ENCODE measurements at regions not wholly inside any gene's neighbourhood (a gene's known extent, or its start where the extent isn't known, plus 50 kb on each side); places are given as distances from the start of the nearest gene placed in this dataset.
"Not testable (repeated sequence)": the region's sequence is repeated elsewhere in the genome, so short reads cannot be mapped to it uniquely, and the experiment has no call there.

DNA sequence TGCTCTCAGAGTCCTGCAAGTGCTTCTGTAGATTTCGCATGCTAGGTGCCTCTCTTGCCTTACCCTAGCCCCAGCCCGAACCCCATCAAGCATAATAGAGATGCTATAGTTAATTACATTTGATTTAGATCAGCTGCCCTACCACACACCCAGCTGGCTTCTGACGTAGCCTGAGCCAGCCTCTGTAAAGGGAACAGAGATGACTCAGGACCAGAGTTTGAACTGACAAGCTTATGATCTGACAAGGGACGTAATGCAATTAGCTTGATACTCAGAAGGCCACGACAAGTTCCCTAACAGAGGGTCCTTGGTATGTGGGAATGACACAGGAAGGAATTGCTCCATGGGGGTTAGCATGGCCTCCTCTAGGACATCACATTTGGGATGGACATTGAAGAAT is 126.6 kb downstream of the LRATD1 start:
- no peaks in the 10 kb centered on the region for H3K4me1 Mint-ChIP-seq
- ATAC-seq (no peak), DNase-seq (no peak)
- no peaks in the 10 kb centered on the region for H3K36me3 Mint-ChIP-seq
- POLR2A ChIA-PET, result no interaction called here
- peaks cover 0 to 2% (median 0%) of the 10 kb centered on the region in 5 donors for H3K27me3 Mint-ChIP-seq
- H3K27ac Mint-ChIP-seq, result no peak overlapping the region
- H3K9me3 Mint-ChIP-seq, result peaks cover 0 to 2% (median 0%) of the 10 kb centered on the region in 9 donors
- no peak overlapping the region for H3K4me3 Mint-ChIP-seq

DNA sequence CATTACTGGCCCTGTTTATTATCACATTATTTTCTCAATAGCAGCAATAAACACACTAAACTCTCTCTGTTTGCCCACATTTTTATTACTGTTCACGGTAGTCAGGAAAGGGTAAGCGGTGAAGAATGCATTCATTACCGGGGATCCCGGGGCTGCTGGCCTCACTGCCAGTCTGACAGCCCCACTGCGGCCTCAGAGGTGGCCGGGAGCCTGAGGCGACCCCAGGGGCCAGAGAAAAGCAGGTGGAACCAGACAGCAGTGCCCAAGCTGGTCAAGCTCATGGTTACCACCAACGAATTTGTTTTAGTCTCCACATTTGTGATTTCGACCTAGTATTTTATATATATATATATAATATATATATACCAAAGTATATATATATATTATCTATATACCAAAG is 127.7 kb downstream of the LRATD1 start:
- ATAC-seq (no peak), DNase-seq (no peak)
- no peak overlapping the region for H3K4me3 Mint-ChIP-seq
- no peaks in the 10 kb centered on the region for H3K4me1 Mint-ChIP-seq
- H3K9me3 Mint-ChIP-seq, result peaks cover 0 to 3% (median 0%) of the 10 kb centered on the region in 9 donors
- POLR2A ChIA-PET, result no interaction called here
- peaks cover 0 to 2% (median 0%) of the 10 kb centered on the region in 5 donors for H3K27me3 Mint-ChIP-seq
- H3K27ac Mint-ChIP-seq, result no peak overlapping the region
- no peaks in the 10 kb centered on the region for H3K36me3 Mint-ChIP-seq

DNA sequence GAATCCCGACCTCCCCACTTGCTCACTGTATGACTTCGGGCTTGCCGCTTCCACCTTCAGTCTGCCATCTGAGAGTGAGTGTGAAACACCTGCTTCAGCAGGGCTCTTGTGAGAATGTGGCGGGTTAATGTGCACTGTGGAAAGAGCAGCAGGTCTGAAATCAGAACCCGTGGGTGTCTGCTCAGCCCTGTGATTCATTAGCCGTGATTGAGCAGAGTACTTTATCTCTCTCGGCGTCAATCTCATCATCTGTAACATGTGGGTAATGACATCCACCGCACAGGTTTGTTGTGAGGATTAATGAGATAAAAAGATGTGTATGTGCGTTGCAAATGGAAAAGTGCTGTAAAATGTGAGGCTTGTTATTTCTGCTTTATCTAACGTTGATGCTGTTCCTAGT is 128.6 kb downstream of the LRATD1 start:
- no peak for ATAC-seq
- Mint-ChIP-seq H3K27me3 (peaks cover 0 to 2% (median 0%) of the 10 kb centered on the region in 5 donors), H3K4me3 (no peak overlapping the region), H3K4me1 (no peaks in the 10 kb centered on the region), H3K36me3 (no peaks in the 10 kb centered on the region), H3K27ac (no peak overlapping the region), H3K9me3 (peaks cover 0 to 3% (median 0%) of the 10 kb centered on the region in 9 donors)
- DNase-seq, result no peak
- POLR2A ChIA-PET, result no interaction called here

DNA sequence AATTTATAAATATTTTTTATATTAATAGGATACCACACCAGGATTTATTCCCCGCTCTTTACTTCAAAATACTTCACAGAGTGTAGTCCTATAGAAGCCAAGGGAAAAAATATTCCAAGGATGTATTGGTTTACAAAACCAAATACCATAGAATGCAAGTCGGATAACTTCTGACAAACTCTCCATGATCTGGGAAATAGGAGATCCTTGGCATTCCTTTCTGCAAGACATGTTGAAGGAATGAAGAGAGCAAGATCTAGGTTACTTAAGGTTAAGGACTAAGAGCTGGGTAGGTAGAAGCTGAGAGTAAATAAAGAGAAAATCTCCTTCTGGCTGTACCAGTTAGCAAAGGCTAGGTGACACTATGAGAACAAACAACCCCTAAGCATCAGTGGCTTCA is 141.2 kb downstream of the LRATD1 start:
- Mint-ChIP-seq H3K4me3 (no peak overlapping the region), H3K27me3 (peaks cover 0 to 18% (median 3%) of the 10 kb centered on the region in 5 donors), H3K27ac (no peak overlapping the region), H3K36me3 (no peaks in the 10 kb centered on the region), H3K9me3 (peaks cover 0 to 10% (median 0%) of the 10 kb centered on the region in 9 donors), H3K4me1 (no peaks in the 10 kb centered on the region)
- DNase-seq, result no peak
- POLR2A ChIA-PET, result no interaction called here
- ATAC-seq, result no peak

DNA sequence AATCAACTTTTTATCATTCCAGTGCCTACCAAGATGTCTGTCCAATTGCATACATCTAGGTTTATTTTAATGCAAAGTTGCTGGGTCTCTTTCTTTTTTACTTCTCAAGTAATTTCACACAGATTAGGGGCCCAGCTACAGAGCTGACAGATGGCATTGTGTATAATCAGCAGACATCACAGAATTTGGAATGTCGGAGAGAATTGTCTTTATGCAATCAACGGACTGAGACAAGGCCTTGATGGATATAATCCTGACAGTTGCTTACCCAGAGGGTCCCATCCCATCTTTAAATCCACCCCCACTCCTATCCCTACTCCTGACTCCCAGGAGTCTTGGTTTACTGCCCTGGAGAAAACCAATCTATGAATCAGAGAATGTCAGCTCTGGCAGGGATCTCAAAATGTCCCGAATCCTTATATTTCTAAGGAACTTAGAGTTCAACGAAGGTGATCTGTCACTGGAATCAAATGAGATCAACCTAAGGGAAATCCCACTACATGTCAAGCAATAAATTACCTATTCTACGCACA is 142.0 kb downstream of the LRATD1 start:
- no peak for DNase-seq
- Mint-ChIP-seq H3K9me3 (peaks cover 0 to 16% (median 3%) of the 10 kb centered on the region in 9 donors), H3K4me1 (no peaks in the 10 kb centered on the region), H3K27ac (no peak overlapping the region), H3K36me3 (no peaks in the 10 kb centered on the region), H3K4me3 (no peak overlapping the region), H3K27me3 (peaks cover 0 to 11% (median 3%) of the 10 kb centered on the region in 5 donors)
- POLR2A ChIA-PET, result no interaction called here
- ATAC-seq, result no peak

DNA sequence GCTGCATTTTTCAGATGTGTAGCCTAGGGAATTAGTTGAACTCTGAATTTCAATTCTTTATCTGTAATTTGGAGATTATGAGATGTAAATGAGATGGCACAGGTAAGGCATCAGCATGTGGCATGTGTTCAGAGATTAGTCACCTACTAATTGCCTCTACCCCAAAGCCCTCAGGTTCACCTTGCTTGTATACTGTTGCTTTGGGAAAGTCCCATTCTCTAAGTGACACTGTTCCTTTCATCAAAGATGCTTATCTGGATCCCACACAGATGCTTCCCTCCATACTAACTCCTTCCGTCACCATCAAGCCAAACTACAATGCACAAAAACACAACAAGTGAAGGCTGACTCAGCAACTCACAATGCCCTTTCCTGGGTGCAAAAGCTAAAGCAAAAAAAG is 143.7 kb downstream of the LRATD1 start:
- Mint-ChIP-seq H3K27me3 (peaks cover 0 to 4% (median 0%) of the 10 kb centered on the region in 5 donors), H3K4me1 (no peaks in the 10 kb centered on the region), H3K9me3 (peaks cover 0 to 21% (median 4%) of the 10 kb centered on the region in 9 donors), H3K27ac (no peak overlapping the region), H3K36me3 (no peaks in the 10 kb centered on the region), H3K4me3 (no peak overlapping the region)
- POLR2A ChIA-PET, result no interaction called here
- DNase-seq, result no peak
- ATAC-seq, result no peak

DNA sequence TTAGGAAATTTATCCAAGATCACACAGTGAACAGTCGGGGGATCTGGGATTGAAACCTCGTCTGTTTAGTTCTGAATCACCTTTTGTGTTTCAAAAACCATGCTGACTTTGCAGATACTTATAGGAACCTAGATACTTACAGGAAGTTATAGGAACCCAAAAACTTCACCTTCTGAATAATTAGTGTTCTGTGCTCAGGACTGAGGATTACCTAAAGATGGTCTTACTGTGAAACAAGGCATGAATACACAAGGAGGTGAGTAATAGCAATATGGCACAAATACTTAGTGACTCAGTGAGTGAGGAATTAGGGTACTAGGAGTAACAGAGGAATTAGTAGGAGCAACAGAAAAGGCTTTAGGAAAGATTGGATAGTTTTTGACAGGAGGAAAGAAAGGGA is 145.5 kb downstream of the LRATD1 start:
- H3K4me1 Mint-ChIP-seq, result no peaks in the 10 kb centered on the region
- H3K27me3 Mint-ChIP-seq, result peaks cover 0 to 4% (median 0%) of the 10 kb centered on the region in 5 donors
- no peak for DNase-seq
- ATAC-seq, result no peak
- POLR2A ChIA-PET, result no interaction called here
- peaks cover 8 to 36% (median 16%) of the 10 kb centered on the region in 9 donors for H3K9me3 Mint-ChIP-seq
- H3K4me3 Mint-ChIP-seq, result no peak overlapping the region
- no peak overlapping the region for H3K27ac Mint-ChIP-seq
- H3K36me3 Mint-ChIP-seq, result no peaks in the 10 kb centered on the region

DNA sequence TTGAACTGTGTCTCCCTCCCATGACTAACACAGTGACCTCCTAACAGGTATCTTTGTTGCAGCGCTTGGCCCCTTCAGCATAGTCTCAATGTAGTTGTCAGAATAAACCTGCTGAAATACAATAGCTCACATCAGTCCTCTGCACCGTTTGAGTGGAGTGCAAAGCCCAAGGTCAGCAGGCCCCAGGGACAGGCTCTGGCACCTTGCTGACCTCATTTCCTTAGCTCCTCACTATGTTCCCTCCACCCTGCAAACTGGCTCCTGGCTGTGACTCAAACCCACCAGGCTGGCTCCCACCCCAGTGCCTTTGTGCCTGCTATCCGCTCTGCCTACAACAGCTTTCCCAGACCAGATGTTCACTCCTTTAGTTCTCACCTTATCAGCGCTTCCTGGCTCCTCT is 146.7 kb downstream of the LRATD1 start:
- H3K27ac Mint-ChIP-seq, result no peak overlapping the region
- POLR2A ChIA-PET, result no interaction called here
- H3K9me3 Mint-ChIP-seq, result peaks cover 8 to 36% (median 16%) of the 10 kb centered on the region in 9 donors
- no peak overlapping the region for H3K4me3 Mint-ChIP-seq
- ATAC-seq, result no peak
- no peaks in the 10 kb centered on the region for H3K4me1 Mint-ChIP-seq
- H3K27me3 Mint-ChIP-seq, result peaks cover 0 to 4% (median 0%) of the 10 kb centered on the region in 5 donors
- no peaks in the 10 kb centered on the region for H3K36me3 Mint-ChIP-seq
- no peak for DNase-seq

DNA sequence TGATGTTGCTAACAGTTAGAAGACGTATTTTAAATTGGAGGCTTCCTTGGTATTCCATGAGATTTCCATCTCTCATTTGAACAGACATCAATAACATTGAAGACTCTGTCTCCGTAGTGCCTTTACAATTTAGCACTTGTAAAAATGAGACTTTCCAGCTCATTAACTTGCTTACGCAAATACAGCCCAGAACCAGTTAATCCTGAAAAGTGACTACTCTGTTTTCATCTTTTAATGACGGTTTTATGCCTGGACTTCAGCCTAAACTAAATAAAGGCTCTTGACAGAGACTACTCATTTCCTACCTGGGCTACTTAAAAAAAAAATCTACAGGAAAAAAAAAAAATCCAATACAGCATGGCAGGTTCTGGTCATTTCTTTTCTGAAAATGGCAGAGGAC is 148.6 kb downstream of the LRATD1 start:
- H3K4me1 Mint-ChIP-seq, result no peaks in the 10 kb centered on the region
- H3K9me3 Mint-ChIP-seq, result peaks cover 8 to 38% (median 20%) of the 10 kb centered on the region in 9 donors
- no peak for ATAC-seq
- H3K27ac Mint-ChIP-seq, result no peak overlapping the region
- no peak for DNase-seq
- no peak overlapping the region for H3K4me3 Mint-ChIP-seq
- peaks cover 0 to 4% (median 0%) of the 10 kb centered on the region in 5 donors for H3K27me3 Mint-ChIP-seq
- H3K36me3 Mint-ChIP-seq, result no peaks in the 10 kb centered on the region
- POLR2A ChIA-PET, result no interaction called here

DNA sequence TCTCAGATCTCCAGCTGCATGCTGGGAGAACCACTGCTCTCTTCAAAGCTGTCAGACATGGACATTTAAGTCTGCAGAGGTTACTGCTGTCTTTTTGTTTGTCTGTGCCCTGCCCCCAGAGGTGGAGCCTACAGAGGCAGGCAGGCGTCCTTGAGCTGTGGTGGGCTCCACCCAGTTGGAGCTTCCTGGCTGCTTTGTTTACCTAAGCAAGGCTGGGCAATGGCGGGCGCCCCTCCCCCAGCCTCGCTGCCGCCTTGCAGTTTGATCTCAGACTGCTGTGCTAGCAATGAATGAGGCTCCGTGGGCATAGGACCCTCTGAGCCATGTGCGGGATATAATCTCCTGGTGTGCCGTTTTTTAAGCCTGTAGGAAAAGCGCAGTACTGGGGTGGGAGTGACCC is 156.3 kb downstream of the LRATD1 start:
- DNase-seq, result not testable (repeated sequence)

DNA sequence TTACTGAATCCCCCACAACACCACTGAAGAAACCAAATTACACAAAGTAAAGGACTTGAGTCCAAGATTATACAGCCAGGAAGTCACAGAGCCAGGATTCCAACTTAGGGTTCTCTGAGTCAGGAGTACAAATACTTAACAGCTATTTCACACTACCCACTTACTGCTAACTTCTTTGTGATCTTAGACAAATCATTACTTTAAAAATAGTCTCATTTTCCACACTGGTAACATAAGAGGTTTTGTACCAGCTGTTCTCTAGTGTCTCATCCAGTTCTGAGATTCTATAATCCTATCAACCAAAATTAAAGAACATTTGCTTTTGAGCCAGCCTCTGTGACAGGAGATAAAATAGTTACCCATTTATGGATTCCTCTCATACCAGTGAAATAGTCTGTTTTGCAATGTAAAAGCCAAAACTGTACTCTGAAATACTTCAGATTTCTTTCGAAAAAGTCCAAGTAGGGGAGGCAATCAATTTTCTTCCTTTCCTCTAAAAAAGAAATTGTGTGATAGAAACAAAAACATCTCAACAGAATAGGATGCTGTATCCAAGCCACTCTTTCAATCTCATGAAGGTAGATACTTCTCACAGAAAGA is 157.6 kb downstream of the LRATD1 start:
- peaks cover 0 to 51% (median 27%) of the 10 kb centered on the region in 9 donors for H3K9me3 Mint-ChIP-seq
- no peak overlapping the region for H3K4me3 Mint-ChIP-seq
- POLR2A ChIA-PET, result no interaction called here
- no peaks in the 10 kb centered on the region for H3K27me3 Mint-ChIP-seq
- DNase-seq, result no peak
- no peak overlapping the region for H3K27ac Mint-ChIP-seq
- ATAC-seq, result no peak
- no peaks in the 10 kb centered on the region for H3K4me1 Mint-ChIP-seq
- H3K36me3 Mint-ChIP-seq, result peaks cover 0 to 8% (median 0%) of the 10 kb centered on the region in 3 donors

More for the DNA sequence above, 156.3 kb downstream of the LRATD1 start:
- H3K9me3 Mint-ChIP-seq, result peaks cover 0 to 57% (median 27%) of the 10 kb centered on the region in 9 donors
- POLR2A ChIA-PET, H3K27me3 Mint-ChIP-seq, H3K4me1 Mint-ChIP-seq, ATAC-seq, H3K36me3 Mint-ChIP-seq, H3K27ac Mint-ChIP-seq, H3K4me3 Mint-ChIP-seq: not testable (repeated sequence)

DNA sequence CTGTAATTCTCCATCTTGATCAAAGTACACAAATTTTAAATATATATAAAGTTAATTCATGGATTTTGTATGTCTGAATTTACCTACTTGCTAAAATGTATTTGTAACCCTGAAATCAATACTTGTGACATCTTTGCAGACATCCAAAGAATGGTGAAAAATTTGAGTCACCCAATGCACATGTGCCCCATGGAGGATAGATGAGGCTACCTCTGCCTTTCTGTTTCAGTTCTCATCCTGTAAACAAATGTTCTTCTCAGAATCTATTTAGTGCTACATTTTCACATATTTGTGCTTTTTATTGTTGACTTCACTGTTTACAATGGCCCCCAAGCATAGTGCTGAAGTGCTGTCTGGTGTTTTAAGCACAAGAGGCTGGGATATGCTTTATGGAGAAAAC is 171.5 kb downstream of the LRATD1 start:
- peaks cover 0 to 2% (median 0%) of the 10 kb centered on the region in 5 donors for H3K27me3 Mint-ChIP-seq
- H3K4me1 Mint-ChIP-seq, result no peaks in the 10 kb centered on the region
- H3K4me3 Mint-ChIP-seq, result no peak overlapping the region
- DNase-seq, result no peak
- no peak overlapping the region for H3K27ac Mint-ChIP-seq
- H3K36me3 Mint-ChIP-seq, result no peaks in the 10 kb centered on the region
- peaks cover 6 to 26% (median 15%) of the 10 kb centered on the region in 9 donors for H3K9me3 Mint-ChIP-seq
- POLR2A ChIA-PET, result no interaction called here
- no peak for ATAC-seq

DNA sequence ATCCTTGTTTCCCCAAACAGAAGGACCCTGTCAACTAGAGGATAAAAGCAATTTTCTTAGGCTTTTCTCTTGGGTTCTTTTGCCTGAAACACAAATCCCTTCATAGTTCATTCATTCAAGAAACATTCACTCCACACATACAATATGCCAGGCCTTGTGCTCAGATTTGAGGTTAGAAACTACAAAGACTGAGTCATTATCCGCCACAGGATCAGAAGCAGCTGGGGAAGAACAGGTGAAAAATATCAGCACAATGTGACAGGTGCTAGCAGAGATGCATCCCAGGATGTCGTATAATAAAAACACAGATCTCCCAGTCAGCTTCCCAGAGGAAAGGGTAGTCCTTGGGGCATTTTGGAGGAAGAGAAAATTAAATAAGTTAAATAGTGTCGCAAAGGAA is 172.4 kb downstream of the LRATD1 start:
- H3K36me3 Mint-ChIP-seq, result no peaks in the 10 kb centered on the region

DNA sequence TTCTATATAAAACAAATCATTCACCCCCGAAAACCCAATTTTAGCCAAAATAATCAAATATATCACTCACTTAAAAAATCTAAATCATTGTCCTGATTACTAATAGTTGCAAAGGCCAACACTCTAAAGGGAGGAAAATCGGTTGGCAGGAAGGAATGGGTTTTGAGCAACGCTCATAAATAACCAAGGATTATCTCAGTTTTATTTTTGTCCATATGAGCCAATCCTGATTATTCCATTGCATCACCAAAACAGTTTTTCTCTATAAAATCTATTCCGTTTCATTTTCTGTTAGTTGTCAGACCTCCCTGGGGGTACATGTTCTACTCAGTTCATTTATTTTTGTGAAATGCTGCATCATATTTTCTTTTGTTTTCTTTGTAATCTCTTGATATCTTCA is 174.1 kb downstream of the LRATD1 start:
- Mint-ChIP-seq H3K27ac (no peak overlapping the region), H3K36me3 (no peaks in the 10 kb centered on the region), H3K9me3 (peaks cover 0 to 14% (median 6%) of the 10 kb centered on the region in 9 donors), H3K4me3 (no peak overlapping the region), H3K27me3 (peaks cover 0 to 2% (median 0%) of the 10 kb centered on the region in 5 donors), H3K4me1 (no peaks in the 10 kb centered on the region)
- DNase-seq (no peak), ATAC-seq (no peak)
- POLR2A ChIA-PET, result no interaction called here

More for the DNA sequence above, 172.4 kb downstream of the LRATD1 start:
- ATAC-seq, result no peak
- Mint-ChIP-seq H3K9me3 (peaks cover 6 to 25% (median 14%) of the 10 kb centered on the region in 9 donors), H3K27ac (no peak overlapping the region), H3K27me3 (peaks cover 0 to 2% (median 0%) of the 10 kb centered on the region in 5 donors), H3K4me3 (no peak overlapping the region), H3K4me1 (no peaks in the 10 kb centered on the region)
- no peak for DNase-seq
- POLR2A ChIA-PET, result no interaction called here
